GM19043 (cell line): ENCODE measurements at regions not wholly inside any gene's neighbourhood (a gene's known extent, or its start where the extent isn't known, plus 50 kb on each side); places are given as distances from the start of the nearest gene placed in this dataset.

Source experiments
- ATAC-seq: cut with Tn5 transposase; IDR thresholded peaks from one replicate; pipeline ENCODE4 v1.9.1; 2021; ENCODE audit warnings: low read depth; ENCODE audit not compliant: unreplicated experiment

DNA sequence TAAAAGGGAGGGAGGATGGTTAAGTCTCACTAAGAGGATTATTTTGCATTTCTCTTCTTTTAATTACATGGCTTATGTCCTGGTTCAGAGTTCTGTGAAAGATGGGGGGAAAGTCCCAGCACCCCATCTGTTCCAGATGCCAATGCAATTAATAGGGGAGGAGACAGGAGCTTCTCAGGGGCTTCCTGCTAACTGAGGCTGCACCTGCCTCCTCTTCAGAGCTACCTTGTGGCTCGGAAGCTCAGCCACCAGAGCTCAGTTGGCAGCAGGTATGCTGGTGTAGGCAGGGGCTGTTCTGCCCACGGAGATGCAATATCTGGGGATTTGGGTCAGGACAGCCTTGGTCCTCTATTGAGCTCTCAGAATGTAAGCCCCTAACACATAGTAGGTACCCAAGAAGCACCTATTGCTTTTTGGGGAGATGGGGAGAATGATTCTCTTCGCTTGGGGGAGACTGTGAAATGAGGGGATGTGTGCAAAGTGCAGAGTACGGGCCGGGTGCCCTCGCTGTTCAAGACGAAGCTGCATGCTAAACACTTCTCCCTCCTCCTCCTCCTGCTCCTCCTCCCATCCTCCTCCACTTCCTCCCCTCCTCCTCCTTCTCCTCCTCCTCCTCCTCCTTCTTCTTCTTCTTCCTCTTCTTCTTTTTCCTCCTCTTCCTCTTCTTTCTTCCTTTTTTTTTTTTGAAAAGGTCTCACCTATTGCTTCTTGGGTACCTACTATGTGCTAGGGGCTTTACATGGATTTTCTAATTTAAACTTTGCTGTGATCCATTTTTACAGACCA lies 279.0 kb downstream of the PTPRU start:
- ATAC-seq, result no peak

DNA sequence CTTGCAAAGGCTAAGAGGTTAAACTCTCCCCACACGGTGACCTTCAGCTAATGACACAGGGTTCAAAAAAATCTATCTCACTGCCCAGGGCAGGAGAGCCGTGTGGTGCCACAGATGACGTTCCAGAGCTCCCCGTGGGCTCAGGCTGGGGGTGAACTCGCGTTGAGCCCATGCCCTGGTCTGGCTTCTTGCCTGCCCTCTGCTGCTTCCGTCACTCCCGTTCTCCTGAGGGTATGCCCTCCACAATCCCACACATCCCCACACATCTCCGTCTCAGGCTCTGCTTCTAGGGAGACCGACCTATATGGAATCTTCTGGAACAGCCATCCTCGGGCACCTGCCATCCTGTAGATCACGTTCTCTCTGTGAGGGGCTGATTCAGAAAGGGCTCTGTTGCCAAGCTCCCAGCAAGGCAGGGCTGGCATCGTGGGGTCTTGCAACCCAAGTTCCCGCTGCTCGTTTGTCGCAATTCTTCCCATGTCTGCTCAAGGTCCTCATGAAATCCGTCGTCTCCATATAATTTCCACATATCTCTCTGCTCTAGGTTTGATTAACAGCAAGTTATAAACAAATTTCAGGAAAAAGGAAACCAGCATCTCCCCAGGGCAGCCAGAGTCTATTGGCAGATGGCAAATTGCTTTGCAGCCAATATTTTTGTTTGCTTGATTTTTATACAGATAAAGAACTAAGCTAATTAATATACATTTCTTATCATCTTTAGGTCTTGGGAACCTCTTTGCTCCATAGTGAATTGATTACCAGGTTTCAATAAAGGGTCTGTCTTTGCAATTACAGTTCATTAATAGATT lies 278.2 kb downstream of the PTPRU start:
- ATAC-seq, result no peak

DNA sequence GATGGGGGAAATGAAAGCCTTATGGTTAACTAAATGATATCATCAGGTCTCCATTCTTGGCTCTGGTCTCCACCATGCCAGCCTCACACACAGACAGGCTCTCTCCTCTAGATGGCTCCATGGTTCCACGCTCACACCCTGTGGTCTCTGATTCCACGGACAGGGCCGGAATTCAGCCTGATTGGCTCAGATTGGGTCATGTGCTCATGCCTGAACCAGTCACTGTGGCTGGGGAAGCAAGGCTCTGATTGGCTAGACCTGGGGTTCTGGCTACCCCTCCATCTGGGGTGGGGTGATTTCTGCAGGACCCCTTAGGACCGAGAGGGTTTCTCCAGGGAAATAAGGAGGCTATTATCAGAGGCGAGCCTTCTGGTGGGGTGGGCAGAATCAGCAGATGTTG lies 277.0 kb downstream of the PTPRU start:
- no peak for ATAC-seq

DNA sequence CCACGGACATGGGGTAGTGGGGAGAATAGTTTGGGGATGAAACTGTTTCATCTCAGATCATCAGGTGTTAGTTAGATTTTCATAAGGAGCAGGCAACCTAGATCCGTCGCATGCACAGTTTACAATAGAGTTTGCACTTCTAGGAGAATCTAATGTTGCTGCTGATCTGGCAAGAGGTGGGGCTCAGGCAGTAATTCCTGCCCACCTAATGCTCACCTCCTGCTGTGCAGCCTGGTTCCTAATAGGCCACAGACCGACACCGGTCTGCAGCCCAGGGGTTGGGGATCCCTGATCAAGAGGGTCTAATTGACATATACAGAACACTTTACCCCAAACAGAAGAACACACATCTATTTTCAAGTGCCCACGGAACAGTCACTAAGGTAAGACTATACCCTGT lies 275.1 kb downstream of the PTPRU start:
- no peak for ATAC-seq

DNA sequence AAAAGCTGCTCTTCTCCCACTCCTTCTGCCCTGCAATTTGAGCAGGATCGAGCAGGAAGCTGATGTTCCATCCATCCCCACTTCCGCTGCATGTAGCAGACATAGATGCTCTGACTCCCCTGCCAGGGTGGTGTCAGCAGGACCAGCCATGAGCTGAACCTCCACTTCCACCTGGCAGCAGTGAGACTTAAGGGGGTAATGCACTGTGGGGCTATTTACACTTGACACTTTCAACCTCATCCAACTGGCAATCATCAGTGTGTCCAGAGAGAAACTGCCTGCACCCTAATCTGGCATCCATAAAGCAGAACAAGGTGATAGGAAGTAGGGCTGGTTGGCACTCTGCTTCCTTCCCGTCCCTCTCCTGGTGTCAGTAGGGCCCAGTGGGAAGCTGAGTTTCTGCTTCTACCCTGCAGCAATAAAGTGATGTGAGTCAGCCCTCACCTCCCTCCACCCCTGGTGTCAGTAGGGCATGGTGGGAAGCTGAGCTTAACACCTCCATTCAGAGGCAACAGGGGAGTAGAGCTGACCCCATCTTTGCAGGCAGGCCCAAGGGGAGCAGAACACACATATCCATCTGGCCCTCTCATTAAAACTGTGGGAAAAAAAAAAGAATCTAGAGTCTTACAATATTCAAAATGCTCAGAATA lies 272.3 kb downstream of the PTPRU start:
- ATAC-seq, result no peak

DNA sequence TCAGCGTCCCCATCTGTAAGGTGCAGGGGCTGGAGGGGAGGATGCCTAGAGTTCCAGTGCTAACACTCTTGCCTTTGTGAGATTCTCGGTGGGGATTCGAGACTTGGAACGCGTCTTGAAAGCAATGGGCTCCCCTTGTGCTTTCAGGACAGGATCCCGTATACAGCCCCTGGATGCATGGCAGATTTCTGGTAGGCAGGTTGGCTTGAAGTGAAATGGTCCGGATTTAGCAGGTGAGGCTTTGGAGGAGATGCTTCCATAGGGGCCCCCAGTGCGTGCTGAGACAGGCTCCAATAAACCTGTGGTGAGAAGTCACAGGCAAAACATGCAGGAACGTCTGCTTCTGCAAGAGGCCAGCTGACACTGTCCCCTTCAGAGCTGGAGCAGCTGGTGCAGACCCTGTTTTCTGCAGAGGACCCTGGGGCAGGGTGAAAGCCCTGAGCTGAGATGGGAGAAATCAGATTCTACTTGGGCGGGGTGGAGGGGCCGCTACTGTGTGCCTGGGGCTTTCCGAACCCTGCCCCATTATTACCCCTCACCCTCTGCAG lies 270.4 kb downstream of the PTPRU start:
- no peak for ATAC-seq

DNA sequence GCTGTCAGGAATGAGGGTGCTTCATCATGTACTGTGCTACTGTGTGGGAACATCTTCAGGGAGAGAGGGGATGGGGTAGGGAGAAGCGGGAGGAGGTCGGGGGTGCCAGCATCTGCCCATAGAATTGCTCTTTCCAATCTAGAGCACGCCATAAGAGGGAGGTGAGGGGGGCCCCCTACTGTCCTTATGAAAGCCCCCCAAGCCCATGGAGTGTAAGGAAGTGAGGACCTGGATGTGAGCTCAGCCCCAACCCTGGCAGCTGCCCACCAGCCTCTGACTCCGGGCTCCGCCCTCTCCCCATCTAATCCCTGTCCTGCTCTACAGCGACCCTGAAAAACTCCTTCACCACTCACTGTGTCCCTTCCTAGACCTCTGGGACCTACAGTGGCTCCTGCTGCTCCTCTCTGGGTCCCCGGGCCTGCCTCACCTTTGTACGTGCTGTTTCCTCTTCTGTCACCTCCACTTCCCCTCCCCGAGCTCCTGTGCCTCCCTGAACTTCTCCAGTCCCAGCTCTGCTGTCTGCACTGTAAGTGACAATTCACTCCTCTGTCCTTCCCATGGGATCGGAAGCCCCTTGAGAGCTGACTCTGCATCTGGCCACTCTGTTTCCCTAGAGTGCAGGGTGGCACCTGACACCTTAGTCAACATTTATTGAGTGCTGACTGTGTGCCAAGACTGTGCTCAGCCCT lies 269.4 kb downstream of the PTPRU start:
- no peak for ATAC-seq

DNA sequence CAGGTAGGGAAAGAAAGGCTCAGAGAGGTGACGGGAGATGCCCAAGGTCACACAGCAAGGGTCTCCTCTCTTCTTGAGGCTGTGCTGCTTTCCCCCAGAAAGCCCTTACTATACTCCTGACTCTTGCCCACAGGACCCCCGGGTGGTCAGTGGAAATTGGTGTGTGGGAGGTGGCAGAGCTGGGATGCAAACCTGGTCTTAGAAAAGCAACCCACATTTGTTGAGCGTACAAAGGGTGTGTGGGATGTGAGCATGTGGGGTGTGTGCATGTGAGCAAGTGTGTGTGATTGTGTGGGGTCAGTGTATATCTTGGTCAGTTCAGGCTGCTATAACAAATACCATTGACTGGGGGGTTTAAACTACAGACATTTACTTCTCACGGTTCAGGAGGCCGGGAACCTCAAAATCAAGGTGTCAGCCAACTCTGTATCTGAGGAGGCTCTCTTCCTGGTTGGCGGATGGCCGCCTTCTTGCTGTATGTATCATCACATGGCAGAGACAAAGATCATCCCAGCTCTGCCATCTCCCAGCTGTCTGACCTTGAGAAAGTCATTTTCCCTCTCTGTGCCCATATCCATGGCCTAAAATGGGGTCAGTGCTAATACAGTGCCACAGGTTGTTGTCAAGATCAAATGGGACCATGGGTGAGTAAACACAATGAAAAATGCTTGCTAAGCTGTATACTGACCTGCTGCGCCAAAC lies 268.5 kb downstream of the PTPRU start:
- ATAC-seq, result no peak

DNA sequence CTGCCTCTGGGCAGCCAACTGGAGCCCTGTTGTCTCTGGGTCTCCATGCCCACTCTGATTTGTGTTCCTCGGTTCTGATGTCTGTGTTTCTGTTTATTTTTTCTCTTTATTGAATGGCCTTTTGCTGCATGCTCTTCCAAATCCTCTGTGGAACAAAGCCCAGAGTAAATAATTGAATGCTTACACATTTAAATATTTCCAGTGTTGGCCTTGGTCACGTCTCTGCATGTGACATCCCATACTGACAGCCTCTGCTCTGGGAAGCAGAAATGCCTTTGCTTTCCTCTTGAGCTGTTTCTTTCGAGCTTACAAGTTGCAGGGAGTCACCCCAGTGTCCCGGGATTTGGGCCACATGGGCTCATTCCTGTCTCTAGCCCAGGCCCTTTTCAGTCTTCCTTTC lies 267.9 kb downstream of the PTPRU start:
- ATAC-seq, result no peak

DNA sequence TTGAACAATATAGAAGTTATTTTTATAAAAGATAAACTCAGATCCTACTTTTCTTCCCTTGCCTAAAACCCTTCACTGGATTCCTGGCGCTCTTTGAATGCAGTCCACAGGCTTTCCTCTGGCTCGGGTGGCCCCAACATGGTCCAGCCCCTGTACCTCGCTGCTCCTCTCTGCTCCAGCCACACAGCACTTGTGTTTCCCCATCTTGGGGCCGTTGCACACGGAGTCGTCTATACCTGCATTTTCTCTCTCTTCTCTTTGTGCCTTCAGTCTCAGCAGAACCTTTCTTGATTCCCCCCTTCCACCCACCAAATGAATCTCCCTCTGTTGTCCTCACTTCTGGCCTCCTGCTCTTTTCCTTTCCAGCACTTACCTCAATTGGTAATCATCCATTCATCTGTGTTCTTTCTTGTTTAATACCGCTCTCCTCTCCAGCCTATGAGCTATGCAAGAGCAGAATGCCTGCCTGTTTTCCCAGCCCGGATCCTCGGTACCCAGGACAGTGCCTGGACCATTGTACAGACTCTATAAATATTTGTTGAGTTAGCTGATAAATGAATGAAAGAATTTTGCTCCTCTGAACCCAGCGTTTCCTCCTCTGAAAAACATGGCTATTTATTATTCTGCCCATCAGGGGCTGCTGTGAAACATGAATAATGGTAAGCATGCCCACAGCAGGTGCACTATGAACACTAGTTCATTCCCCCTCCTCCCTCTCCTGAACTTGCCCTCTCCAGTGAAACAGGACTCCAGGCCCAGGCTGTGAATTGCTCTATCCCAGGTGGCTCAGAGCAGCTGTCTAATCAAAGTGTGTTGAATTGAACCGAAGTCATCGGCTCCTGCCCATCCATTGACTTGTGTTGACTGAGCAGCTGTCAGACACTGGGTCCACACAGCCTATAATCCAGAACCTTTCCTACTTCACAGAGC lies 266.9 kb downstream of the PTPRU start:
- ATAC-seq, result no peak

DNA sequence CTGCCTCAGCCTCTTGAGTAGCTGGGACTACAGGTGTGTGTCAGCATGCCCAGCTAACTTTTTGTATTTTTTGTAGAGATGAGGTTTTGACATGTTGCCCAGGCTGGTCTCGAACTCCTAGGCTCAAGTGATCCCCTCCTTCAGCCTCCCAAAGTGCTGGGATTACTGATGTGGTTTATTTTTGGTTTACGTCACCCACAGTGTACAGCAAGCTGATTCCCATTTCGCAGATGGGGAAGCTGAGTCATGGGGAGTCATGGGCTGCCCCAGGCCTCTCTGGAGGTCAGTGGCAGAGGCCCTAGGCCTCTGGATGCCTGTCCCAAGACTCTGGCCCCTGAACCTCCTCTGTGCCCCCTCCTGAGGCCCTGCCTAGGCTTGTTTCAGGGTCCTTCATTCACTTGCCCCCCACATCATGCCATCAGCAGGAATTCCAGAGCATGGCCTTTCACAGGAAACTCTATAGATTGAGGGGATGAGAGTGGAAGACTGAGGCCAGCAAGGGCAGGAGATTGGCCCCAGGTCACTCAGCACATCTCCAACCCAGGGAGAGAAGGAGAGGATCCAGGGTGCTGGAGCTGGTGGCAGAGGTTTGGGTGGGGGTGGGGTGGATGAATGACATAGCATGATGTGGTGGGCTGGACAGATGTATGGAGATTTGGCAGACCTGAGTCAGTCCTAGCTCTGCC lies 266.0 kb downstream of the PTPRU start:
- ATAC-seq, result no peak

DNA sequence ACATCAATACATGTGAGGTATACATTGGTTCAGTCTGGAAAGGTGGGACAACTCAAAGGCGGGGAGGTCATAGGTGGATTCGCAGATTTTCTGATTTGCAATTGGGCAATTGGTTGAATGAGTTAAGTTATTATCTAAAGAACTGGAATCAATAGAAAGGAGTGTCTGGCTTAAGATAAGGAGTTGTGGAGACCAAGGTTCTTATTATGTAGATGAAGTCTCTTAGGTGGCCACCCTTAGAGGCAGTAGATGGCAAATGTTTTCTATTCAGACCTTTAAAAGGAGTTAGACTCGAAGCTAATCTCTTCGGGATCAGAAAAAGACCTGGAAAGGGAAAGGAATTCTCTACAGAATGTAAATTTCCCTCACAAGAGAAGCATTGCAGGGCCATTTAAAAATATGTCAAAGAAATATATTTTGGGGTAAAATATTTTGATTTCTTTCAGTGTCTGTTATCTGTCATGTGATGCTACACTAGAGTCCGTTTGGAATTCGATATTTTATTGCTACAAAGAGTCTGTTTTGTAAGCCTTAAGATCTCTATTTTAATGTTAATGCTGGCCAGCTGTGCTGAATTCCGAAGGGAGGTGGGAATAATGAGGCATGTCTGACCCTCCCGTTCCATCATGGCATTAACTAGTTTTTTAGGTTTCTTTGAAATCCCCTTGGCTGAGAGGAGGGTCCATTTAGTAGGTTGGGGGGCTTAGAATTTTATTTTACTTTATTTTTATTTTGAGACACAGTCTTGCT lies 265.1 kb downstream of the PTPRU start:
- ATAC-seq, result no peak

DNA sequence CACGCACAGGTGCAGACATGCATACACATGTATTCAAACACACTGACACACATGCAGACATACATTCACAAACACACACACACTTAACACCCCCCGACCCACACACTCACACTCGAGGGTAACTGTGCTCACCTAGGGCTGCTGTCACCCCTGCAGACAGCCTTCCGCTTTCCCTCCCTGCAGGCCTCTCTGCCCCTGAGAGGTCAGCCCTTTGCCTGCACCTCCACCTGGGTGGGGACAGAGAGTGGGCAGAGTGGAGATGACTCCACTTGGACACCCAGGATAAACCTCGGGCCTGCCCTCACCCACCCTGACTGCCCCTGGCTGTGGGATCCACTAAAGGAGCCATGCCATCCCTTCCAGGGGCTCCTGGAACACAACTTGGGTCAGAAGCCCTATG lies 264.3 kb downstream of the PTPRU start:
- no peak for ATAC-seq

DNA sequence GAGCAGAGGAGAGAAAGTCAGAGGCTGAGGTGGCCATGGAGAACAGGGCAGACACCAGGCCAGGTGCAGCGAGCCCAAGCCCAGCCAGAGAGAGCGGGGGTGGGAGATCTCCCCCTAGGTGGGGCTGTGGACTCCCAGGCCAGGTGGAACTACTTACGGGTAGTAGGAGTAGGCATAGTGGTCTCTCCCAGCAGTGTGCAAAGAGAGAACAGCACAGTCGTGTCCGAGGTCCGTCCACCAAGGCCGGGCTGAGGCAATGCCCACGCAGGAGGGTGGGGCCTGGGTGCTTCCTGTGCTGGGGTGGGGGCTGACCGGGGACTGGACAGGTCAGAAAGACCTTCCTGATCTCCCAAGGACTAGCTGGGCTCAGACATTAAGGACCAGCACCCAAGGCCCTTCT lies 263.7 kb downstream of the PTPRU start:
- no peak for ATAC-seq

DNA sequence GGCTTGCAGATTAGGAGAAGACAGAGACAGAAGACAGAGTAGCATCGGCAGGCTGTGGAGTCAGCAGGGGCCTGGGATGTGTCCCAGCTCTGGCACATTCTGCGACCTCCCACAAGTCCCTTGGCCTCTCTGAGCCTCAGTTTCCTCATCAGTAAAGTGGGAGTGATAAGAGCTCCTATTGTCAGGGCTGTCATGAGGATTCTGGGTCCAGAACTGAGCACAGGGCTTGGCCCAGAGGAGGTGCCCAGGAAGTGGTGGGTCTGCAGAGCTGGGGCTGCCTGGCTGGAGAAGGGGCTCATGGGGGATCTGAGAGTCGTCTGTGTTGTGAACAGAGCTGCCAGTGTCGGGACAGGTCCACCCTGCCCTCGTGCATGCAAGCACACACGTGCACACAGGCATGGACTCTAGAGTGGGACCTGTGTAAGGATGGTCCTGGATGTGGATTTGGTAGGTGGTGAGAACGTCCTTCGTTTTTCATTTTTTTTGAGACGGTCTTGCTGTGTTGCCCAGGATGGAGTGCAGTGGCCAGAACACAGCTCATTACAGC lies 262.9 kb downstream of the PTPRU start:
- ATAC-seq, result no peak

DNA sequence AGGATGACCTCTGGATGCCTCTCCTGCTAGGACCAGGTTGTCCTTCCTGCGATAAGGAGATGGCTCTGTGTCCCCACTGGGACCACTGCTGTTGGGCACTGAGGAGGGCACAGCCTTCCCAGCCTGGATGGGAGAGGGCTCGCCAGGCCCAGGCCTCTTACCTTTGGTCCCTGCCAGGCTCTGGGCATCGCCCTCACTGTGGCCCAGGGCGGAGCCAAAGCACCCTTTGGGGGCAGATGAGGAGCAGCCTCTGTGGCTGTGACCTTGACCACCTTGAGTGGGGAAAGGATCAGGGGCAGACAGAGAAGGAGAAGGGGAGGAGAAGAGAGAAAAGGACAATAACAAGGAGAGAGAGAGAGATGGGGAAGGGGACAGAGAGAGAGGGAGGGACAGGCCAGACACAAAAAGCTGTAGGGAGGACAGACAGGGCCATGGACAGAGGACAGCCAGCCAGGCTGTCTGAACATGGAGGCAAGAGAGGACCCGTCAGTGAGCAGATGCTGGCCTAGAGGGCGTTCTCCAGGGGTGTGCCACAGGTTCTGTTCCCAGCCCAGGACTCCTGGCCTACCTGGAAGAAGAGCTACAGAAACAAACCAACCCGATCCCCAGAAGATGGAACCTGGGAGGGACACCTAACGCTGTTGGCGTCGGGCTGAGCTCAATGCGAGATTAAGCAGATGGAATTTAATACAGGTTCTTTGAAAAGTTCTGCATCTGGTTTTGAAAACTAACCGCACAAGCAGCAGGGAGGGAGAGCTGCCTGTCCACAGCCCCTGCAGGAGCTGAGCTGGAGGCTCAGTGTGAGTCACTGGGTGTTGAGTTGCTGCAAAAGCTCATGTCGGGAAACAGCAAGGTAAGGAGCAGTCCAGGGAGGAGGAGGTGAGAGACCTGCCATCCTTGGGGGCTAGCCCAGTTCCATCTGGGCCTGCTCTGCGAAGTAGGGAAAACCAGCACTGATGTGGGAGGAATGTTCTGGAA lies 262.1 kb downstream of the PTPRU start:
- ATAC-seq, result no peak
